ENCODE measurements at regions not wholly inside any gene's neighbourhood (a gene's known extent, or its start where the extent isn't known, plus 50 kb on each side); places are given as distances from the start of the nearest gene placed in this dataset.

GRCh38 chr12:115313929-115314328 is 630.0 kb upstream of the TBX3 start:
- TF ChIP-seq, protein P1, sequence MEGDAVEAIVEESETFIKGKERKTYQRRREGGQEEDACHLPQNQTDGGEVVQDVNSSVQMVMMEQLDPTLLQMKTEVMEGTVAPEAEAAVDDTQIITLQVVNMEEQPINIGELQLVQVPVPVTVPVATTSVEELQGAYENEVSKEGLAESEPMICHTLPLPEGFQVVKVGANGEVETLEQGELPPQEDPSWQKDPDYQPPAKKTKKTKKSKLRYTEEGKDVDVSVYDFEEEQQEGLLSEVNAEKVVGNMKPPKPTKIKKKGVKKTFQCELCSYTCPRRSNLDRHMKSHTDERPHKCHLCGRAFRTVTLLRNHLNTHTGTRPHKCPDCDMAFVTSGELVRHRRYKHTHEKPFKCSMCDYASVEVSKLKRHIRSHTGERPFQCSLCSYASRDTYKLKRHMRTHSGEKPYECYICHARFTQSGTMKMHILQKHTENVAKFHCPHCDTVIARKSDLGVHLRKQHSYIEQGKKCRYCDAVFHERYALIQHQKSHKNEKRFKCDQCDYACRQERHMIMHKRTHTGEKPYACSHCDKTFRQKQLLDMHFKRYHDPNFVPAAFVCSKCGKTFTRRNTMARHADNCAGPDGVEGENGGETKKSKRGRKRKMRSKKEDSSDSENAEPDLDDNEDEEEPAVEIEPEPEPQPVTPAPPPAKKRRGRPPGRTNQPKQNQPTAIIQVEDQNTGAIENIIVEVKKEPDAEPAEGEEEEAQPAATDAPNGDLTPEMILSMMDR (IDR thresholded peaks at IDR 0.05; ENCODE audit: control extremely low read depth in 1 of 3, insufficient read depth in 1 of 3, low read depth in 1 of 3, low read length in 3 of 3): no peak
- TF ChIP-seq CTBP2 (IDR thresholded peaks at IDR 0.05; ENCODE audit: borderline replicate concordance, insufficient read depth, insufficient read length, low read length) (no peak), GABPA (IDR thresholded peaks at IDR 0.05; ENCODE audit: borderline replicate concordance, insufficient read depth, low read length) (no peak), ATF3 (IDR thresholded peaks at IDR 0.05; ENCODE audit: insufficient read depth, low read depth, low read length) (no peak), KDM1A (IDR thresholded peaks at IDR 0.05; ENCODE audit: borderline replicate concordance, low read length) (no peak), POLR2A (IDR thresholded peaks at IDR 0.05; ENCODE audit: control extremely low read depth in 1 of 2, low read depth in 2 of 2, low read length in 2 of 2) (no peak), POLR2AphosphoS5 (IDR thresholded peaks at IDR 0.05; ENCODE audit: low read depth, low read length) (no peak), TCF12 (IDR thresholded peaks at IDR 0.05; ENCODE audit: low read depth, low read length) (no peak), EZH2 (IDR thresholded peaks at IDR 0.05; ENCODE audit: low read depth, low read length, severe bottlenecking) (no peak), SP1 (IDR thresholded peaks at IDR 0.05; ENCODE audit: low read depth, low read length) (no peak), KDM5A (IDR thresholded peaks at IDR 0.05; ENCODE audit: low read length) (no peak), RXRA (IDR thresholded peaks at IDR 0.05; ENCODE audit: insufficient read depth, low read depth, low read length) (no peak), EP300 (IDR thresholded peaks at IDR 0.05; ENCODE audit: borderline replicate concordance in 1 of 2, low read depth in 2 of 2, low read length in 2 of 2) (no peak)
- TF ChIP-seq, protein P2, sequence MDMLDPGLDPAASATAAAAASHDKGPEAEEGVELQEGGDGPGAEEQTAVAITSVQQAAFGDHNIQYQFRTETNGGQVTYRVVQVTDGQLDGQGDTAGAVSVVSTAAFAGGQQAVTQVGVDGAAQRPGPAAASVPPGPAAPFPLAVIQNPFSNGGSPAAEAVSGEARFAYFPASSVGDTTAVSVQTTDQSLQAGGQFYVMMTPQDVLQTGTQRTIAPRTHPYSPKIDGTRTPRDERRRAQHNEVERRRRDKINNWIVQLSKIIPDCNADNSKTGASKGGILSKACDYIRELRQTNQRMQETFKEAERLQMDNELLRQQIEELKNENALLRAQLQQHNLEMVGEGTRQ (IDR thresholded peaks at IDR 0.05; ENCODE audit: low read length): no peak

Measured in H1 (cell line).